ENCODE measurements at regions not wholly inside any gene's neighbourhood (a gene's known extent, or its start where the extent isn't known, plus 50 kb on each side); places are given as distances from the start of the nearest gene placed in this dataset.

DNA sequence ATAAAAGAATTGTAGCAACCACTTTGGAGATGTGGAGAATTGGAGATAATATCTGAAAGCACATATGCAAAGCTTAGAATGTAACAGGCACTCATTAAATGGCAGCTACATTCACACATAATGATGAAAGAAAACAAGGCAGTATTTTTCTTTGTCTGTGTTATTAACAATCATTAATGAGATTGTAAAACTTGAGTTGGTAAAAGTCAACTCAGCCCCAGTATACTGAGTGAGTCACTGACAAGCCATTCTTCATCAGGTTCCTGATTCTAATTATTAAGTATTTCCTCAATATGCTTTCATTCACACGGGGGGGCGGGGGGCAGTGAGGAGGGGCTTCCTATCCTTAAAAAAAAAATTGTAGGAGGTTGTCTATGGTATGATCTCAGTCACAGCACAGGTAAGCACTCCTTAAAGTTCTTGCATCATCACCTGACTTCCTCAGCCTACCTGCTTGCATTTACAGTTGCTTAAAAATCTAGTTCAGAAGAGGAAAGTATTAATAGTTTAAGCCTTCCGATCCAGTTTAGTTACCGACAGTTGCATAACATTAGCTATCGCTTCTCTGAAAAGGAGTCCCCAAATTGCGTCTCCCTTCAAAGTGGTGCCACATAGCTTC is 379.8 kb downstream of the EFNA5 start:
- ATAC-seq (ENCODE audit: low read depth) (no peak), DNase-seq (no peak)
- Histone ChIP-seq H3K4me3 (ENCODE audit: insufficient read depth, low read depth, low read length) (no peak overlapping the region), H2AK9ac (replicated peaks; ENCODE audit: low read depth, low read length, poor library complexity) (no peak overlapping the region), H3K9me1 (ENCODE audit: insufficient read depth, low read length) (no peaks in the 10 kb centered on the region), H3K56ac (ENCODE audit: extremely low read depth, insufficient read depth, low read length) (no peak overlapping the region), H4K8ac (ENCODE audit: low read depth in 2 of 2, low read length in 2 of 2) (no peak overlapping the region), H3K4me2 (ENCODE audit: low read depth, low read length) (no peak overlapping the region), H2BK5ac (ENCODE audit: low read depth, low read length, poor library complexity, severe bottlenecking) (no peak overlapping the region), H4K91ac (ENCODE audit: insufficient read depth, low read depth, low read length) (no peak overlapping the region), H3K14ac (replicated peaks; ENCODE audit: low read depth, low read length) (no peak overlapping the region), H2AFZ (replicated peaks; ENCODE audit: low read length, poor library complexity) (no peak overlapping the region), H4K5ac (ENCODE audit: low read depth, low read length) (no peak overlapping the region), H3K36me3 (ENCODE audit: control insufficient read depth, insufficient read depth, low read length) (no peaks in the 10 kb centered on the region), H4K20me1 (ENCODE audit: insufficient read depth, low read length) (no peaks in the 10 kb centered on the region), H2BK120ac (ENCODE audit: low read depth, low read length) (no peak overlapping the region), H3K9ac (ENCODE audit: low read depth, low read length) (no peak overlapping the region), H3K9me3 (ENCODE audit: control insufficient read depth, insufficient read depth, low read length) (no peaks in the 10 kb centered on the region), H2BK20ac (ENCODE audit: low read depth, low read length) (no peak overlapping the region), H2BK15ac (ENCODE audit: low read depth, low read length) (no peak overlapping the region), H3K4me1 (ENCODE audit: control insufficient read depth, insufficient read depth, low read length) (no peaks in the 10 kb centered on the region), H3K27ac (ENCODE audit: insufficient read depth, low read length) (no peak overlapping the region), H3K79me1 (ENCODE audit: low read depth in 1 of 2, low read length in 2 of 2) (no peaks in the 10 kb centered on the region), H3K18ac (ENCODE audit: low read depth, low read length) (no peak overlapping the region), H3K4ac (ENCODE audit: low read depth, low read length) (no peak overlapping the region), H3K23ac (ENCODE audit: low read depth, low read length) (no peak overlapping the region), H2AK5ac (ENCODE audit: low read depth, low read length) (no peak overlapping the region), H3K27me3 (ENCODE audit: control insufficient read depth, insufficient read depth, low read length) (no peaks in the 10 kb centered on the region)
- intact Hi-C loops (cut with micrococcal nuclease) (no loop called here), dilution Hi-C loops (cut with HindIII; ENCODE audit: low sequenced_read_pairs, unreplicated experiment) (no loop called here), in situ Hi-C loops (cut with MboI; ENCODE audit: low sequenced_read_pairs) (no loop called here)
- no peak for TF ChIP-seq MAFK (IDR thresholded peaks at IDR 0.05; ENCODE audit: low read depth, low read length)
- WGBS, 2 experiments (ENCODE audit: extremely low coverage in 2 of 2, insufficient read length in 1 of 2), result 80% methylated on average over 1 of the region's 6 CpGs; no CpG with 5 or more reads in 1 of the 2 experiments
- POLR2A ChIA-PET (ENCODE audit: unreplicated experiment), result no interaction called here
- BruUV-seq (replicated peaks), result no TSS peak
- CTCF ChIA-PET, result no interaction called here

All from IMR-90 (cell line).